ENCODE measurements at regions not wholly inside any gene's neighbourhood (a gene's known extent, or its start where the extent isn't known, plus 50 kb on each side); places are given as distances from the start of the nearest gene placed in this dataset.

DNA sequence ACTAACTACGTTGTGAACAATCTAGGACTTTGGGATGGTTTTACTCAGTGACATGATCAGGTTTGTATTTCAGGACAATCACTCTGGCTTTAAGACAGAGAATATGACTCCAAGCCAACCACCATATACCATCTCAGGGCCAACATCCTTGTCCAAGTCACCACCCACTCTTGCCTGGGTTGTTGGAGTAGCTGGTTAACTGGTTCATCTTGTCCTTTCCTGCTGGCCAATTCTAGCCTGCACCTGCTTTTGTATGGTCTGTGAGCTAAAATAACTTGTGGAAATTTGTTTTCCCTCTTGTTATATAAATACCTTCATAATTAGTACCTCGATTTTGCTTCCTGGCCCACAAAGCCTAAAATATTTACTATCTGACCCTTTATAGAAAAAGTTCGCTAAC lies 306.8 kb upstream of the STT3B start:
- no peak overlapping the region for H3K4me3 ChIP-seq (ENCODE audit: low read depth, low read length)
- TF ChIP-seq, protein P1, sequence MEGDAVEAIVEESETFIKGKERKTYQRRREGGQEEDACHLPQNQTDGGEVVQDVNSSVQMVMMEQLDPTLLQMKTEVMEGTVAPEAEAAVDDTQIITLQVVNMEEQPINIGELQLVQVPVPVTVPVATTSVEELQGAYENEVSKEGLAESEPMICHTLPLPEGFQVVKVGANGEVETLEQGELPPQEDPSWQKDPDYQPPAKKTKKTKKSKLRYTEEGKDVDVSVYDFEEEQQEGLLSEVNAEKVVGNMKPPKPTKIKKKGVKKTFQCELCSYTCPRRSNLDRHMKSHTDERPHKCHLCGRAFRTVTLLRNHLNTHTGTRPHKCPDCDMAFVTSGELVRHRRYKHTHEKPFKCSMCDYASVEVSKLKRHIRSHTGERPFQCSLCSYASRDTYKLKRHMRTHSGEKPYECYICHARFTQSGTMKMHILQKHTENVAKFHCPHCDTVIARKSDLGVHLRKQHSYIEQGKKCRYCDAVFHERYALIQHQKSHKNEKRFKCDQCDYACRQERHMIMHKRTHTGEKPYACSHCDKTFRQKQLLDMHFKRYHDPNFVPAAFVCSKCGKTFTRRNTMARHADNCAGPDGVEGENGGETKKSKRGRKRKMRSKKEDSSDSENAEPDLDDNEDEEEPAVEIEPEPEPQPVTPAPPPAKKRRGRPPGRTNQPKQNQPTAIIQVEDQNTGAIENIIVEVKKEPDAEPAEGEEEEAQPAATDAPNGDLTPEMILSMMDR (IDR thresholded peaks at IDR 0.05; ENCODE audit: low read depth, low read length) = no peak

DNA sequence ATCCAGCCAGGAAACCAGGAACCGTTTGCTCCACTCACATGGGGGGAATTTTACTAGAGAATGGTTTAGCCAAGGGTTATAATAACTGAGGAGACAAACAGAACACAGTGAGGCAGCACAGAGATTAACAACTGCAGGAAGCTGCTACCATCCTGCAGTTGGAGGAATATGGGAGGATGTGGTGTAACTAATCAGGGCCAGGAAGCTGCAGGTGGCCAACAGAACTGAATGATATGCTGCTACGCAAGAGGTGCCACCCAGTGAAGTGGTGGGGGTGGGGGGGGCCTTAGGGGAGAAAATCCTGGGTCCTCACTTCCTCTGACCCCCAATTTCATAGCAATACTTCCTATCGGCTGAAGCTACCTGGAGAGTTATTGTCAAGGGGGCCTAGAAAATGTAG lies 306.4 kb upstream of the STT3B start:
- TF ChIP-seq, protein P1 (IDR thresholded peaks at IDR 0.05; ENCODE audit: low read depth, low read length) = no peak

GRCh38 chr3:31227131-31227562 lies 305.6 kb upstream of the STT3B start:
- TF ChIP-seq, protein P1 (IDR thresholded peaks at IDR 0.05; ENCODE audit: low read depth, low read length) = no peak
- no peak overlapping the region for H3K4me3 ChIP-seq (ENCODE audit: low read depth, low read length)

More for the DNA sequence above, 306.4 kb upstream of the STT3B start:
- H3K4me3 ChIP-seq (ENCODE audit: low read depth, low read length) = no peak overlapping the region

DNA sequence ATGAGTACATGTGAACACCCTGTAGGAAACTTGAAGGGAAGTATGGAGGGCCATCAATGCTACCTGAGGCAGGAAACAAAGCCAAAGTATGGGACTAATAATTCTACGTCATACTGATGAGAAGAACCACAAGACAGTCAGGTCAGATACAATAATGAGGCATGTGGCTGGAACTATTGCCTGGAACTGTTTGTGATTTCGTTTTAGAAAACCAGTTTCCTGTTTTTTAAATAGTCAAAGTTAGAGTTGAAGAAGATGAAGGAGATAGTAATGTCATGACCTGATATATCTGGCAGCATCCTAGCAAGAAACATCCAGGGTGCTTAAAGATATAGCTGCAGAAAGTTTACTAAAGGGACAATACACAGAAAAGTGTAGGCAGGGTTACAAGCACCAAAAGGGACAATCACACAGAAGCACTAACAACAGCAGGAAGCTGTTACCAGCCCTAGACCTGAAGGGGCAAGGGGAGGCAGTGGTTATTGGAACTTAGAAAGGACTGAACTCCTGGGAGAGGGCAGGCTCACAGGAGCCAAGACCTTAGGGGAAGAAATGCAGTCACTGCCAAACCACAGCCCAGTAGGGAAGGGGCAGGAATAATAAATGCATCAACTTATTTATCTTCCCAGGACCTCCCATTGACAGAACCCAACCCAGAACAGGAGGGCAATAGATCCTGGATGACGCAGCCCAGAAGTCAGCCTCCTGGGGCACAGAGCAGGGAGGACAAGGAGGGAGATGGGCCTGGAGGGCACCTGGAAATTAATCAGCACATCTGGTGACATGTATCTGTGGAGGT lies 302.1 kb upstream of the STT3B start:
- no peak overlapping the region for H3K4me3 ChIP-seq (ENCODE audit: low read depth, low read length)
- TF ChIP-seq, protein P1 (IDR thresholded peaks at IDR 0.05; ENCODE audit: low read depth, low read length) = no peak

- no peak overlapping the region for H3K4me3 ChIP-seq (ENCODE audit: low read depth, low read length)
- TF ChIP-seq, protein P1 (IDR thresholded peaks at IDR 0.05; ENCODE audit: low read depth, low read length) = no peak
These were observed 300.4 kb upstream of the STT3B start for GRCh38 chr3:31232055-31233025.

GRCh38 chr3:31234145-31234544 lies 298.6 kb upstream of the STT3B start:
- no peak overlapping the region for H3K4me3 ChIP-seq (ENCODE audit: low read depth, low read length)
- TF ChIP-seq, protein P1 (IDR thresholded peaks at IDR 0.05; ENCODE audit: low read depth, low read length) = no peak

Measured in WI38 (cell line).